NT2/D1 (cell line): ENCODE measurements at regions not wholly inside any gene's neighbourhood (a gene's known extent, or its start where the extent isn't known, plus 50 kb on each side); places are given as distances from the start of the nearest gene placed in this dataset.

Experiments used
- SUZ12 ChIP-seq: IDR thresholded peaks from 2 replicates; pipeline ENCODE4 v1.6.1; 2011; ENCODE audit not compliant: insufficient read length, insufficient read depth; ENCODE audit errors: extremely low read depth
- YY1 ChIP-seq: IDR thresholded peaks from 2 replicates; pipeline ENCODE4 v1.6.1; 2011; ENCODE audit not compliant: insufficient read length, insufficient read depth
- ZNF274 ChIP-seq: IDR thresholded peaks from 2 replicates; pipeline ENCODE4 v1.6.1; 2011; ENCODE audit warnings: mild to moderate bottlenecking, low read depth, low read length

DNA sequence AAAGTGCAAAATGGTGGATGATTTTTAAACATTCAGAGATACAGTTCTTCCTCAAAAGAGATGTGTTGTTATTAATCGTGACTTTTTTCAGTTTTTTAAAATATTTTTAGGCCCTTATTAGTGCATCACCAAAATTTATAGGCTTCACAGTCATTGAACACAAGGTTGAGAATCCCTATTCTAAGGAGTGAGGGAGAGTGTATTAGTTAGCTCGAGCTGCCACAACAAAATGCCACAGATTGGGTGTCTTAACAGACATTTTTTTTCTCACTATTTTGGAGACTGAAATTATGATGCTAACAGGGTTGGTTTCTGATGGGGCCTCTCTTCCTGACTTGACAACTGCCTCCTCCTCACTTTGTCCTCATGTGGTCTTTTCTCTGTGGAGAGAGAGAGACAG, 145.9 kb upstream of the TPRG1 start:
- TF ChIP-seq YY1: no peak
- no peak for TF ChIP-seq ZNF274
- no peak for TF ChIP-seq SUZ12
